ENCODE measurements at regions not wholly inside any gene's neighbourhood (a gene's known extent, or its start where the extent isn't known, plus 50 kb on each side); places are given as distances from the start of the nearest gene placed in this dataset.
"Not testable (repeated sequence)": the region's sequence is repeated elsewhere in the genome, so short reads cannot be mapped to it uniquely, and the experiment has no call there.

GRCh38 chr1:83142802-83143201 is 856.1 kb downstream of the TTLL7 start:
- TF ChIP-seq CTCF (IDR thresholded peaks at IDR 0.05; ENCODE audit: low read length); EZH2 (IDR thresholded peaks at IDR 0.05; ENCODE audit: borderline replicate concordance, low read length): not testable (repeated sequence)
